HS-5 (cell line): ENCODE measurements at regions not wholly inside any gene's neighbourhood (a gene's known extent, or its start where the extent isn't known, plus 50 kb on each side); places are given as distances from the start of the nearest gene placed in this dataset.
"Not testable (repeated sequence)": the region's sequence is repeated elsewhere in the genome, so short reads cannot be mapped to it uniquely, and the experiment has no call there.

Experiments used
- DNase-seq: peaks from one replicate; pipeline ENCODE4 v3.0.0-alpha.2; 2012; ENCODE audit warnings: low read depth

- DNase-seq = no peak
Measured at GRCh38 chr1:9441451-9442133, 97.7 kb upstream of the SLC25A33 start.

- no peak for DNase-seq
Measured at GRCh38 chr1:9442278-9442846, 96.9 kb upstream of the SLC25A33 start.

DNA sequence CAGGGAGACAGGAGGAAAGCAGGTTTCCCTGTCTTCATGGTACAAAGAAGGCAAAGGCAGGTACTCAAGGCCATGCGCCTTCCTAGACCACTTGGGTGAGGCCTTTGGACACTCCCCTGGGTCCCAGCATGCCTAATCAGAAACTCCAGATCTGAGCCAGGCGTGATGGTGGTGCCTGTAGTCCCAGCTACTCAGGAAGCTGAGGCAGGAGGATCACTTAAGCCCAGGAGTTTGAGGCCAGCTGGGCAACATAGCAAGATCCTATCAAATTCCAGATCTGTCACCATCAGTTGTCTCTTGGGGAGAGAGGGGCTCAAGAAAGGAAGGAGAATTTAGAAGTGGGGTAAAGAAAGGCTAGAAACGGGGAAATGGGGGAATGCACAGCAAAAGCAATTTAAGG, 96.3 kb upstream of the SLC25A33 start:
- no peak for DNase-seq

- DNase-seq = no peak
Measured at GRCh38 chr1:9443913-9444445, 95.3 kb upstream of the SLC25A33 start.

DNA sequence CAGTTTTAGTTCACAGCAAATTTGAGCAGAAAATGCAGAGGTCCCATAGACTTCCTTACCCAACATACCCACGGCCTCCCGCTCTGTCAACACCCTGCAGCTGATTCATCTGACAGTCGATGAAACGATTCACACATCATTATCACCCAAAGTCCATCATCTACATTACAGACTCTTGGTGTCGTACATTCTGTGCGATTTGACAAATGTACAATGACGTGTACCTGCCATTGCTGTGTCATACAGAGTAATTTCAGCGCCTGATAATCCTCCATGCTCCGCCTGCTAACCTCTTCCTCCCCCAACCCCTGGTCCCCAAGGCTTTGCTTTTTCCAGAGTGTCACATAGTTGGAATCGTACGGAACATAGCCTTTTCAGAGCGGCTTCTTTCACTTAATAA, 94.7 kb upstream of the SLC25A33 start:
- DNase-seq = no peak

DNA sequence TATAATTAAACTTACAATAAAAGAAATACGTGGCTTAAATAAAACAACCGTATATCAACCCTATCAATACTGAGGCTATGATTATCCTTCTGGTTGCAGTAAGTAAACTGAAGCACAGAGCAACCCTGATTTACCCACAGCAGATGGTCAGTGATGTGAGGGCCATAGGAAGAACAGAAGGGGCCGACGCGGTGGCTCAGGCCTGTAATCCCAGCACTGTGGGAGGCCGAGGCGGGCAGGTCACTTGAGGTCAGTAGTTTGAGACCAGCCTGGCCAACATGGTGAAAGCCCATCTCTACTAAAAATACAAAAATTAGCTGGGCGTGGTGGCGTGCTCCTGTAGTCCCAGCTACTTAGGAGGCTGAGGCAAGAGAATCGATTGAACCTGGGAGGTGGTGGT, 94.2 kb upstream of the SLC25A33 start:
- DNase-seq = not testable (repeated sequence)

DNA sequence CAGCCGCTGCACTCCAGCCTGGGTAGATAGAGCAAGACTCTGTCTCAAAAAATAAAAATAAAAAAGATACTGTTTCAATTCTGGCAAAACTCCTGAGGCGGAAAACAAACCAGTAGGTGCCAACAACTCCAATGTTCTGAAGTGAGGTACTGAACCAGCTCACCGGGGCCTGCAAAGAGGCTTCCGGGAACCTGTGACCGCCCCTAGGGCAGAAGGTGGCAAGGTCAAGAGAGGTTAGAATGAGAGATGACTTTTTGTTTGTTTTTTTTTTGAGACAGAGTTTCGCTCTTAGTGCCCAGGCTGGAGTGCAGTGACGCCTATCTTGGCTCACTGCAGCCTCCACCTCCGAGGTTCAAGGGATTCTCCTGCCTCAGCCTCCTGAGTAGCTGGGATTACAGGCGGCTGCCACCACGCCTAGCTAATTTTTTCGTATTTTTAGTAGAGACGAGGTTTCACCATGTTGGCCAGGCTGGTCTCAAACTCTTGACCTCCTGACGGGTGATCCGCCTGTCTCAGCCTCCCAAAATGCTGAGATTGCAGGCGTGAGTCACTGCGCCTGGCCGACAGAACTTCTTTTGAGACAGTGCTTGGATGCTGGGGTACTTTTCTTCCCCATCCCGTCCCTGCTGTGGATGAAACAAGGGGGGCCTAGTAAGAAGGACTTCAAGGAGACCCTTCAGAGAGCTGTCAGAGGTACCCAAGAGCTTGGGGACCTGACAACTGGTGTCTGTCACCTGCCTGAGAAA, 91.9 kb upstream of the SLC25A33 start:
- no peak for DNase-seq

DNA sequence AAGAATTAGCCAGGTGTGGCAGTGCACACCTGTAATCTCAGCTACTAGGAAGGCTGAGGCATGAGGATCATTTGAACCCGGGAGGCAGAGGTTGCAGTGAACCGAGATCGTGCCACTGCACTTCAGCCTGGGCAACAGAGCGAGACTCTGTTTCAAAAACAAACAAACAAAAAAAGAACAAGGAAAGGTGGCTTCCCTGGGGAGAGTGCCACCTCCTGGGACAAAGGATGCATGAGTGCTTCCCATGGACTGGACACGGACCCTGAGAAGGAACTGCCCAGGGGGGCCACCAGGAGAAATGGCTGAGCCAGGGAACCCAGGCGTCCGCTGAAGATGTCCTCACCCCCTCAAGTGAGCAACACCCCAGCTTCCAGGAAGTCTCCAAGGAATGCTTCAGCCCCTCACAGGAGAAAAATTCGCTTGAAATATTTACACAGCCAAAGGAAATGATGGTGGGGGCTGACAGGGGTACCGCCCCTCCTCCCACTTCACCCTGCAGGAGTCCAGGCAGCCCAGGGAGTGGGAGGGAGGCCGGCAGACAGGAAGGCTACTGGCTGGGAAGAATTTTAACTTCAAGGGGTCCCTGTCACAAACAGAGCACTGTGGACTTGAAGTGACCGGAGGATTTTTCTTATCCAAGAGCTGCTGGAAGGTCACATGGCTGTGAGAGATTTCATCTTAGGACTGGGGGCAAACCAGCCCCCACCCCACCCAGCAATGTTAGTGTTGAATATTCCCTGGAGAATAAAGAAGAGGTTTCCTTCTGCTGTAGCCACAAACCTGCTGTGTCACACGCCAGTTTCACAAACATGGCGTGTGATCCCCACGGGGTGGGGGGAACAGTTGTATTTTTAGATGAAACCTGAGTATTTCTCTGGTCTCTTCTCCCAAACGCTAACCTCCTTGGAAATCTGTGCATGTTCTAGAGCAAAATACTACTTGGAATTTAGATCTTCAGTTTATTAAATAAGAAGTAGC, 90.8 kb upstream of the SLC25A33 start:
- no peak for DNase-seq

DNA sequence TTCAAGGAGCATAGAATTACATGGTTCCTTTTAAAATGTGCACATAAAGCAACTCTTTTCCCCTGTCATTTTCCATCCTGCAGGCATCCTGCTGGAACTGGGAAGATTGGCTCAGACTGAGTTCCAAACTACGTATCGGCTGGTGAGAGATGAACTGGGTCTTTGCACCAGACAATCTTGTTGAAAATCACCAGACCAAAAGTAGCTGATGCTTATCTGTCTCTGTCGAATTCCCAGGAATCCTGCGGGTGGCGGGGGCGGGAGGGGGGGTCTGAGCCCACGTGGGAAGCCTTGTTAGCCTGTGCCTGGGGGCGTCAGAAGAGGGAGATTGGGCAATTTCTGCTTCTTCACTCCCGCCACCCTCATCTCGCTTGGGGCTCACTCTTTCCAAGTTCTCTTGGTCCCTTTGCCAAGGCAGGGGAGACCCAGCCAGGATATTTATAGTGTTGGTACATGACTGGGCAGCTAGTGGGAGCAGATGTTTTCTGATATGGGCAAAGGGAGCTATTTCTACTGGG, 90.1 kb upstream of the SLC25A33 start:
- DNase-seq = no peak

DNA sequence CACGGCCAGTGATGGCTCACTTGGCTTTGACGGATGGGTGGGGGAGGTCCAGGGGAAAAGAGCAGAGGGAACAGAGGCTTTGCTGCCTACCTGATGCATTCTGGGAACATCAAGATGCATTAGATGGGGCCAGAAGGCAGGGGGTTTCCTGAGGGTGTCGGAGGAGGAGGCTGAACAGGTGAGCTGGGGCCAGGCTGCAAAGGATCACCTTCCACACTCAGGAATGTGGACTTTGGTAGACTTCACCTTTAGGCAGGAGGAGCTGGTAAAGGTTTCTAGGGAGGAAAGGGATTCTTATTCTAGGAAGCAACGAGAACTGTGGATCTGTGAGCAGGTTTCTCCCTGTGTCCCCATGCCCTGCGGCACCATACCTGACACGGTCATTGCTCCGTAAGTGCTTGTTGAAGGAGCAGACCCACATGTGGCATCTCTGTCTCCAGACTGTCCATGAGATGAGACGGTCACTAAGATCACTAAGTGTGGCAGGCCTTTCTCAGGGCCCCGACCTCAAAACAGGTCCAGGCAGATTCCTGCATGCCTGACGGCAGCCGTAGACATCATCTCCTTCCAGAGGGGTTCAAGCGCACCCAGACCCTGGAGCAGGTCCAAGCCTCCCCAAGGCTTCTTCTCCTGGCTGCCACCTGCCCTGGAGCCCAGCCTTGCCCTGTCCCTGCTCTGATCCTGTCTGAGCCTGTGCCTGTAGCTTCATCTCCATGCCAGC, 89.1 kb upstream of the SLC25A33 start:
- no peak for DNase-seq

GRCh38 chr1:9451081-9451480, 88.2 kb upstream of the SLC25A33 start:
- no peak for DNase-seq

- no peak for DNase-seq
Measured at GRCh38 chr1:9452516-9453140, 86.6 kb upstream of the SLC25A33 start.

DNA sequence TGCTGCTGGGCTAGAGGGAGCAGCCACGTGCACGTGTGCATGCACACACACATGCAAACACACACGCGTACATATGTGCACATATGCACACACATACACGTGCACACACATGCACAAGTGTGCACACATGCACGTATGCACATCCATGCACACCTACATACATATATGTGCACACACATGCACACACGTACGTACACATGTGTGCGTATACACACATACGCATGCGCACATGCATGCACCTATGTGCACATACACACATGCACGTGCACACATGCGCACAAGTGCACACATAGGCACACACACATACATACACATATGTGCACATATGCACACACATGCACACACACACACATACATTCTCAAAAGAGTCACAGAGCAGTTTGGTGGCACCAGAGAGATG, 85.9 kb upstream of the SLC25A33 start:
- no peak for DNase-seq

- no peak for DNase-seq
Measured at GRCh38 chr1:9453779-9454418, 85.4 kb upstream of the SLC25A33 start.

DNA sequence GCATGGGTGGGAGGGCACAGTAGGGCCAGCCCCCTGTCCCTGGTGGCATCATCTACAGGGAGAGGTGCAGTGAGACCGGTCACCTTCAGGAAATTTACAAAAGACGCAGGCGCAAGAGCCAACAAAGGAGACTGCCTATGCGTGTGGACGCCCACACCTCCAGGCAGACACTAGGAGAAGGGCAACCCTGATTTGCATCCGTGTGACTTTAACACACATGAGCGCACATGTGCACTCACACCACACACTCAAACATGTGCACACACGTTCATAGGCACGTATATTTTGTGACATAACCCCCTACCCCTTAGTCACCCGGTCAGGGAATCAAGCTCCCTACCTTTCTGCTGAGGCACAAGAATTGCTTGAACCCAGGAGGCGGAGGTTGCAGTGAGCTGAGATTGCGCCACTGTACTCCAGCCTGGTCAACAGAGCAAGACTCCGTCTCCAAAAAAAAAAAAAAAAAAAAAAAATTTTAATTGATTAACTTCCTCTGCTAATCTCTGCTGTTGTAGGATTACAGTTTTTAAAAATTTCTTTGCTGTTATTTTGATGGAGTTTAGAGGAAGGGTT, 84.7 kb upstream of the SLC25A33 start:
- no peak for DNase-seq

- no peak for DNase-seq
Measured at GRCh38 chr1:9455487-9456234, 83.6 kb upstream of the SLC25A33 start.

- no peak for DNase-seq
Measured at GRCh38 chr1:9456833-9457232, 82.4 kb upstream of the SLC25A33 start.

- no peak for DNase-seq
Measured at GRCh38 chr1:9459816-9460407, 79.4 kb upstream of the SLC25A33 start.

GRCh38 chr1:9465640-9466039, 73.6 kb upstream of the SLC25A33 start:
- DNase-seq = no peak
